Heart left ventricle (tissue), 13 donors: ENCODE measurements at regions not wholly inside any gene's neighbourhood (a gene's known extent, or its start where the extent isn't known, plus 50 kb on each side); places are given as distances from the start of the nearest gene placed in this dataset.

Source experiments
- CTCF ChIP-seq, 12 donors: fragments of 200-600 bp; sonication (generic) in 4 of 12; IDR thresholded peaks; one replicate each; pipeline versions ENCODE4 v1.5.0 to v1.8.0; 2018 to 2022; ENCODE audit warnings: antibody characterized with exemption in 12 of 12, mild to moderate bottlenecking in 5 of 12
- POLR2A ChIP-seq, 2 donors: fragments of 450-650 bp; IDR thresholded peaks; one replicate each; pipeline ENCODE4 v1.6.1; 2017; ENCODE audit warnings: antibody characterized with exemption in 2 of 2, mild to moderate bottlenecking in 2 of 2, moderate library complexity in 2 of 2
- donor health status: ischemic (EF 13 %, LVEDD 7.1; RV severe dilation, severe dysfunction).
- donor health status: DM: no; HTN: yes; CAD: no.
- donor health status: DM: no; HTN: no; CAD: no.
- donor health status: ischemic (EF 25% LVEDD 6.9; RV normal size, moderate dysfunction).
- donor health status: ischemic (EF 25% LVEDD 5.7; RV mildly dilated, moderate dysfunction).
- donor health status: ischemic (EF 35%, LVEDD 5.7; RV mildly dilated, moderate dysfunction).
- donor health status: nonischemic (EF 11% LVEDD 7.7; RV severe dilation, severe dysfunction).
- donor health status: DM: yes; HTN: yes; CAD: no.
- donor health status: PGD.
- donor health status: ischemic (EF 29% LVEDD 5.4; RV normal size, mild dysfunction).
- donor health status: nonischemic (EF 23%, LVEDD 6.1; RV moderate dilation, normal function).

- TF ChIP-seq CTCF (IDR thresholded peaks at IDR 0.05) (no peak), POLR2A (IDR thresholded peaks at IDR 0.05) (no peak)
These were observed 767.0 kb downstream of the PLCL1 start for GRCh38 chr2:198571393-198571792.
